A549 (cell line): ENCODE measurements at regions not wholly inside any gene's neighbourhood (a gene's known extent, or its start where the extent isn't known, plus 50 kb on each side); places are given as distances from the start of the nearest gene placed in this dataset.

Experiments
- CEBPB ChIP-seq, 2 experiments: fragments of >200 bp in 1 of 2; sonication (Bioruptor Twin) in 1 of 2; formaldehyde crosslinking in 1 of 2; IDR thresholded peaks; 2 replicates each; pipeline ENCODE4 v1.6.1; 2012 to 2016
- ESRRA ChIP-seq: fragments of 150-350 bp; IDR thresholded peaks from 2 replicates; pipeline ENCODE4 v1.6.1; 2014; ENCODE audit warnings: mild to moderate bottlenecking, low read length, borderline replicate concordance
- NR3C1 ChIP-seq: fragments of >200 bp; sonication (Bioruptor Twin); formaldehyde crosslinking; IDR thresholded peaks from 3 replicates; pipeline ENCODE4 v1.6.1; 2017
- TF ChIP-seq, protein P1 (sequence below): fragments of >200 bp; sonication (Bioruptor Twin); formaldehyde crosslinking; IDR thresholded peaks from 3 replicates; pipeline ENCODE4 v1.5.1; 2016
- TF ChIP-seq, protein P2 (sequence below): fragments of 150-350 bp; IDR thresholded peaks from 2 replicates; pipeline ENCODE4 v1.6.1; 2014; ENCODE audit warnings: low read depth, mild to moderate bottlenecking, low read length
- TF ChIP-seq, protein P3 (sequence below): fragments of 200-600 bp; sonication (generic); IDR thresholded peaks from 2 replicates; pipeline ENCODE4 v1.6.1; 2016; ENCODE audit warnings: antibody characterized with exemption, mild to moderate bottlenecking, moderate library complexity
- TF ChIP-seq, protein P4 (sequence below): fragments of 450-650 bp; IDR thresholded peaks from 2 replicates; pipeline ENCODE4 v1.6.1; 2014; ENCODE audit warnings: antibody characterized with exemption

DNA sequence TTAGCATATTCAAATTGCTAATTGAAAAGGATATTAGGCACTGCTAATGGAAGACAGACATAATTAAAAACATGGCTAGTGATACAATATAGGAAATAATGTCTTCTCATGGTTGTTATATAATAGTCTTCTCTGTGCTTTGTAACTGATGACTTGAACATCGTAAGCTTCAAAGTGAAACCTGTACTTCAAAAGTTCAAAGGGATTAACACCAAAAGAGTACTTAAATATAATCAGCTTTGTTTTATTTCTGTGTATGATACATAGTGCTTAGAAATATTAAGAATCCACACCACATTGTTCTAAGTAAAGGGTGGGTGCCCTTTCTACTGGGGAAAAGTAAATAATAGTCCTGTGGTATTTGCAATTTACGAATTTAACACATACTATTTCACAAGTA is 75.4 kb upstream of the ITGA1 start:
- TF ChIP-seq, protein P1, sequence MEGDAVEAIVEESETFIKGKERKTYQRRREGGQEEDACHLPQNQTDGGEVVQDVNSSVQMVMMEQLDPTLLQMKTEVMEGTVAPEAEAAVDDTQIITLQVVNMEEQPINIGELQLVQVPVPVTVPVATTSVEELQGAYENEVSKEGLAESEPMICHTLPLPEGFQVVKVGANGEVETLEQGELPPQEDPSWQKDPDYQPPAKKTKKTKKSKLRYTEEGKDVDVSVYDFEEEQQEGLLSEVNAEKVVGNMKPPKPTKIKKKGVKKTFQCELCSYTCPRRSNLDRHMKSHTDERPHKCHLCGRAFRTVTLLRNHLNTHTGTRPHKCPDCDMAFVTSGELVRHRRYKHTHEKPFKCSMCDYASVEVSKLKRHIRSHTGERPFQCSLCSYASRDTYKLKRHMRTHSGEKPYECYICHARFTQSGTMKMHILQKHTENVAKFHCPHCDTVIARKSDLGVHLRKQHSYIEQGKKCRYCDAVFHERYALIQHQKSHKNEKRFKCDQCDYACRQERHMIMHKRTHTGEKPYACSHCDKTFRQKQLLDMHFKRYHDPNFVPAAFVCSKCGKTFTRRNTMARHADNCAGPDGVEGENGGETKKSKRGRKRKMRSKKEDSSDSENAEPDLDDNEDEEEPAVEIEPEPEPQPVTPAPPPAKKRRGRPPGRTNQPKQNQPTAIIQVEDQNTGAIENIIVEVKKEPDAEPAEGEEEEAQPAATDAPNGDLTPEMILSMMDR, result no peak
- TF ChIP-seq, protein P2, sequence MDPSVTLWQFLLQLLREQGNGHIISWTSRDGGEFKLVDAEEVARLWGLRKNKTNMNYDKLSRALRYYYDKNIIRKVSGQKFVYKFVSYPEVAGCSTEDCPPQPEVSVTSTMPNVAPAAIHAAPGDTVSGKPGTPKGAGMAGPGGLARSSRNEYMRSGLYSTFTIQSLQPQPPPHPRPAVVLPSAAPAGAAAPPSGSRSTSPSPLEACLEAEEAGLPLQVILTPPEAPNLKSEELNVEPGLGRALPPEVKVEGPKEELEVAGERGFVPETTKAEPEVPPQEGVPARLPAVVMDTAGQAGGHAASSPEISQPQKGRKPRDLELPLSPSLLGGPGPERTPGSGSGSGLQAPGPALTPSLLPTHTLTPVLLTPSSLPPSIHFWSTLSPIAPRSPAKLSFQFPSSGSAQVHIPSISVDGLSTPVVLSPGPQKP, result no peak
- TF ChIP-seq, protein P3, sequence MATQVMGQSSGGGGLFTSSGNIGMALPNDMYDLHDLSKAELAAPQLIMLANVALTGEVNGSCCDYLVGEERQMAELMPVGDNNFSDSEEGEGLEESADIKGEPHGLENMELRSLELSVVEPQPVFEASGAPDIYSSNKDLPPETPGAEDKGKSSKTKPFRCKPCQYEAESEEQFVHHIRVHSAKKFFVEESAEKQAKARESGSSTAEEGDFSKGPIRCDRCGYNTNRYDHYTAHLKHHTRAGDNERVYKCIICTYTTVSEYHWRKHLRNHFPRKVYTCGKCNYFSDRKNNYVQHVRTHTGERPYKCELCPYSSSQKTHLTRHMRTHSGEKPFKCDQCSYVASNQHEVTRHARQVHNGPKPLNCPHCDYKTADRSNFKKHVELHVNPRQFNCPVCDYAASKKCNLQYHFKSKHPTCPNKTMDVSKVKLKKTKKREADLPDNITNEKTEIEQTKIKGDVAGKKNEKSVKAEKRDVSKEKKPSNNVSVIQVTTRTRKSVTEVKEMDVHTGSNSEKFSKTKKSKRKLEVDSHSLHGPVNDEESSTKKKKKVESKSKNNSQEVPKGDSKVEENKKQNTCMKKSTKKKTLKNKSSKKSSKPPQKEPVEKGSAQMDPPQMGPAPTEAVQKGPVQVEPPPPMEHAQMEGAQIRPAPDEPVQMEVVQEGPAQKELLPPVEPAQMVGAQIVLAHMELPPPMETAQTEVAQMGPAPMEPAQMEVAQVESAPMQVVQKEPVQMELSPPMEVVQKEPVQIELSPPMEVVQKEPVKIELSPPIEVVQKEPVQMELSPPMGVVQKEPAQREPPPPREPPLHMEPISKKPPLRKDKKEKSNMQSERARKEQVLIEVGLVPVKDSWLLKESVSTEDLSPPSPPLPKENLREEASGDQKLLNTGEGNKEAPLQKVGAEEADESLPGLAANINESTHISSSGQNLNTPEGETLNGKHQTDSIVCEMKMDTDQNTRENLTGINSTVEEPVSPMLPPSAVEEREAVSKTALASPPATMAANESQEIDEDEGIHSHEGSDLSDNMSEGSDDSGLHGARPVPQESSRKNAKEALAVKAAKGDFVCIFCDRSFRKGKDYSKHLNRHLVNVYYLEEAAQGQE, result no peak
- TF ChIP-seq NR3C1 (no peak), CEBPB (IDR thresholded peaks at IDR 0.05) (no peak), ESRRA (no peak)
- TF ChIP-seq, protein P4, sequence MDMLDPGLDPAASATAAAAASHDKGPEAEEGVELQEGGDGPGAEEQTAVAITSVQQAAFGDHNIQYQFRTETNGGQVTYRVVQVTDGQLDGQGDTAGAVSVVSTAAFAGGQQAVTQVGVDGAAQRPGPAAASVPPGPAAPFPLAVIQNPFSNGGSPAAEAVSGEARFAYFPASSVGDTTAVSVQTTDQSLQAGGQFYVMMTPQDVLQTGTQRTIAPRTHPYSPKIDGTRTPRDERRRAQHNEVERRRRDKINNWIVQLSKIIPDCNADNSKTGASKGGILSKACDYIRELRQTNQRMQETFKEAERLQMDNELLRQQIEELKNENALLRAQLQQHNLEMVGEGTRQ, result no peak
